H9 (cell line): ENCODE measurements at regions not wholly inside any gene's neighbourhood (a gene's known extent, or its start where the extent isn't known, plus 50 kb on each side); places are given as distances from the start of the nearest gene placed in this dataset.

ENCODE experiments used
- DNase-seq: peaks from one replicate; pipeline ENCODE4 v3.0.0-alpha.2; 2017
- H2AFZ ChIP-seq: one replicate; pipeline ENCODE4 v1.6.1; 2013; ENCODE audit warnings: mild to moderate bottlenecking, low read length, control low read depth, moderate library complexity
- H2AK5ac ChIP-seq: 2 replicates; pipeline ENCODE4 v1.6.1; 2013; ENCODE audit warnings: low read length, control low read depth, mixed read lengths; ENCODE audit not compliant: insufficient read length
- H2BK120ac ChIP-seq: one replicate; pipeline ENCODE4 v1.6.1; 2013; ENCODE audit warnings: low read depth, mild to moderate bottlenecking, low read length, control low read depth, inconsistent platforms; ENCODE audit not compliant: poor library complexity, severe bottlenecking
- H2BK12ac ChIP-seq: 2 replicates; pipeline ENCODE4 v1.6.1; 2013; ENCODE audit warnings: low read length, control low read depth, mixed read lengths, low read depth; ENCODE audit not compliant: insufficient read length
- H2BK15ac ChIP-seq: 2 replicates; pipeline ENCODE4 v1.6.1; 2013; ENCODE audit warnings: low read depth, low read length, control low read depth
- H2BK20ac ChIP-seq: one replicate; pipeline ENCODE4 v1.6.1; 2013; ENCODE audit warnings: low read depth, mild to moderate bottlenecking, low read length, control low read depth, inconsistent platforms; ENCODE audit not compliant: poor library complexity, severe bottlenecking
- H2BK5ac ChIP-seq: 2 replicates; pipeline ENCODE4 v1.6.1; 2013; ENCODE audit warnings: low read length, control low read depth, mixed read lengths; ENCODE audit not compliant: insufficient read length
- H3K14ac ChIP-seq: 2 replicates; pipeline ENCODE4 v1.6.1; 2013; ENCODE audit warnings: low read length, control low read depth; ENCODE audit not compliant: insufficient read depth
- H3K18ac ChIP-seq: 2 replicates; pipeline ENCODE4 v1.6.1; 2013; ENCODE audit warnings: low read depth, mild to moderate bottlenecking, mixed read lengths, low read length, control low read depth; ENCODE audit not compliant: insufficient read length
- H3K23ac ChIP-seq: 2 replicates; pipeline ENCODE4 v1.6.1; 2013; ENCODE audit warnings: low read length, control low read depth, mixed read lengths, low read depth; ENCODE audit not compliant: insufficient read length
- H3K23me2 ChIP-seq: 2 replicates; pipeline ENCODE4 v1.6.1; 2013; ENCODE audit warnings: low read depth, mild to moderate bottlenecking, mixed read lengths, low read length, control low read depth; ENCODE audit not compliant: insufficient read length, poor library complexity, severe bottlenecking
- H3K27ac ChIP-seq: 2 replicates; pipeline ENCODE4 v1.5.1; 2013; ENCODE audit warnings: low read length, control low read depth, mixed read lengths, low read depth; ENCODE audit not compliant: insufficient read length
- H3K27me3 ChIP-seq: 2 replicates; pipeline ENCODE4 v1.6.1; 2013; ENCODE audit warnings: low read length, control low read depth, inconsistent platforms; ENCODE audit not compliant: insufficient read depth
- H3K4ac ChIP-seq: 2 replicates; pipeline ENCODE4 v1.6.1; 2013; ENCODE audit warnings: low read depth, mild to moderate bottlenecking, control low read depth, inconsistent platforms, low read length, moderate library complexity
- H3K4me1 ChIP-seq: 2 replicates; pipeline ENCODE4 v1.6.1; 2013; ENCODE audit warnings: low read length, control low read depth, inconsistent platforms; ENCODE audit not compliant: insufficient read depth
- H3K4me2 ChIP-seq: 2 replicates; pipeline ENCODE4 v1.6.1; 2013; ENCODE audit warnings: low read length, control low read depth, mixed read lengths; ENCODE audit not compliant: insufficient read length, insufficient read depth
- H3K56ac ChIP-seq: 2 replicates; pipeline ENCODE4 v1.6.1; 2013; ENCODE audit warnings: low read depth, mild to moderate bottlenecking, mixed read lengths, low read length, control low read depth; ENCODE audit not compliant: insufficient read length
- H3K79me1 ChIP-seq: 2 replicates; pipeline ENCODE4 v1.6.1; 2013; ENCODE audit warnings: low read depth, mild to moderate bottlenecking, moderate library complexity, low read length, control low read depth, inconsistent platforms; ENCODE audit not compliant: insufficient read depth, poor library complexity, severe bottlenecking
- H3K79me2 ChIP-seq: 2 replicates; pipeline ENCODE4 v1.6.1; 2013; ENCODE audit warnings: low read length, control low read depth, inconsistent platforms; ENCODE audit not compliant: insufficient read depth
- H3K9ac ChIP-seq: 2 replicates; pipeline ENCODE4 v1.6.1; 2013; ENCODE audit warnings: low read length, control low read depth, mixed read lengths; ENCODE audit not compliant: insufficient read length; ENCODE audit errors: extremely low read depth
- H3K9me3 ChIP-seq: one replicate; pipeline ENCODE4 v1.6.1; 2013; ENCODE audit warnings: low read depth, low read length, inconsistent platforms; ENCODE audit not compliant: control insufficient read depth
- H3T11ph ChIP-seq: one replicate; pipeline ENCODE4 v1.6.1; 2013; ENCODE audit warnings: mild to moderate bottlenecking, low read length, control low read depth, inconsistent platforms
- H4K20me1 ChIP-seq: one replicate; pipeline ENCODE4 v1.6.1; 2013; ENCODE audit not compliant: control insufficient read depth, insufficient read length, insufficient read depth
- H4K5ac ChIP-seq: 2 replicates; pipeline ENCODE4 v1.6.1; 2013; ENCODE audit warnings: low read depth, mild to moderate bottlenecking, mixed read lengths, low read length, control low read depth; ENCODE audit not compliant: insufficient read length
- H4K8ac ChIP-seq: replicated peaks from 2 replicates; pipeline ENCODE4 v1.6.1; 2013; ENCODE audit warnings: low read length, control low read depth, mixed read lengths, low read depth; ENCODE audit not compliant: insufficient read length
- H4K91ac ChIP-seq: 2 replicates; pipeline ENCODE4 v1.6.1; 2013; ENCODE audit warnings: low read depth, mild to moderate bottlenecking, moderate library complexity, mixed read lengths, low read length, control low read depth; ENCODE audit not compliant: insufficient read length
- H3K27ac Mint-ChIP-seq, 3 experiments: 2 replicates in 2 of 3; 3 replicates in 1 of 3; pipeline ENCODE4 v1.8.0; 2020 to 2021; ENCODE audit warnings: mixed read lengths in 3 of 3, mild to moderate bottlenecking in 1 of 3, moderate library complexity in 1 of 3
- H3K27me3 Mint-ChIP-seq: 2 replicates; pipeline ENCODE4 v1.8.0; 2021; ENCODE audit warnings: low read depth, mild to moderate bottlenecking, moderate library complexity, mixed read lengths
- H3K36me3 Mint-ChIP-seq, 3 experiments: 2 replicates in 2 of 3; 3 replicates in 1 of 3; pipeline ENCODE4 v1.8.0; 2020 to 2021; ENCODE audit warnings: low read depth in 3 of 3, mixed read lengths in 3 of 3; ENCODE audit not compliant: insufficient read depth in 1 of 3
- H3K4me1 Mint-ChIP-seq, 2 experiments: 2 replicates each; pipeline ENCODE4 v1.8.0; 2020; ENCODE audit warnings: mixed read lengths in 2 of 2
- H3K4me3 Mint-ChIP-seq, 2 experiments: 2 replicates in 1 of 2; 3 replicates in 1 of 2; pipeline ENCODE4 v1.8.0; 2020 to 2021; ENCODE audit warnings: mild to moderate bottlenecking in 2 of 2, mixed read lengths in 2 of 2, moderate library complexity in 1 of 2
- H3K9me3 Mint-ChIP-seq, 2 experiments: 2 replicates in 1 of 2; 3 replicates in 1 of 2; pipeline ENCODE4 v1.8.0; 2020; ENCODE audit warnings: mild to moderate bottlenecking in 2 of 2, mixed read lengths in 2 of 2, moderate library complexity in 1 of 2
- CTCF ChIP-seq: fragments of 200-600 bp; sonication (generic); conservative IDR thresholded peaks from 3 replicates; pipeline ENCODE4 v1.8.0; 2021; ENCODE audit warnings: antibody characterized with exemption, mild to moderate bottlenecking
- WGBS: extraction: QIAGEN DNeasy Blood & Tissue Kit; methylation state at CpG from one replicate; pipeline ENCODE4 v1.1.7; 2013; ENCODE audit warnings: missing lambda C conversion rate, low lambda C conversion rate, mixed read lengths; ENCODE audit not compliant: insufficient read length; ENCODE audit errors: extremely low coverage; 5-methylcytosine and 5-hydroxymethylcytosine counted together

GRCh38 chr2:15853903-15854302, 86.4 kb upstream of the MYCN start:
- Mint-ChIP-seq H3K27ac (no peak overlapping the region), H3K36me3 (peaks cover 0 to 6% (median 2%) of the 10 kb centered on the region in 3 experiments; a peak in 3 of 7 replicates), H3K9me3 (peaks cover 5 to 9% of the 10 kb centered on the region in 2 experiments; a peak in 4 of 5 replicates), H3K27me3 (no peaks in the 10 kb centered on the region), H3K4me1 (no peaks in the 10 kb centered on the region), H3K4me3 (no peak overlapping the region)
- no peak overlapping the region for H2BK12ac ChIP-seq
- H2AFZ ChIP-seq = no peak overlapping the region
- no peak overlapping the region for H3K14ac ChIP-seq
- H3K27me3 ChIP-seq = no peaks in the 10 kb centered on the region
- H2BK20ac ChIP-seq = no peak overlapping the region
- no peak overlapping the region for H3K27ac ChIP-seq
- H3K56ac ChIP-seq = no peak overlapping the region
- no peaks in the 10 kb centered on the region for H3K9me3 ChIP-seq
- H3K4ac ChIP-seq = no peak overlapping the region
- H2BK120ac ChIP-seq = no peak overlapping the region
- no peak overlapping the region for H4K8ac ChIP-seq
- TF ChIP-seq CTCF = no peak
- no peak overlapping the region for H3K23ac ChIP-seq
- no peaks in the 10 kb centered on the region for H3K23me2 ChIP-seq
- H4K91ac ChIP-seq = no peak overlapping the region
- H4K20me1 ChIP-seq = no peaks in the 10 kb centered on the region
- H3K4me1 ChIP-seq = no peaks in the 10 kb centered on the region
- H3K18ac ChIP-seq = no peak overlapping the region
- H3K4me2 ChIP-seq = no peak overlapping the region
- no peak for DNase-seq
- no peaks in the 10 kb centered on the region for H3K79me2 ChIP-seq
- H3K9ac ChIP-seq = no peak overlapping the region
- H2BK5ac ChIP-seq = no peak overlapping the region
- WGBS = no CpG with 5 or more reads among the region's 3 CpGs
- H2AK5ac ChIP-seq = no peak overlapping the region
- no peak overlapping the region for H2BK15ac ChIP-seq
- H4K5ac ChIP-seq = no peak overlapping the region
- no peaks in the 10 kb centered on the region for H3K79me1 ChIP-seq
- no peak overlapping the region for H3T11ph ChIP-seq
